Tongue (tissue), 1 donor: ENCODE measurements at regions not wholly inside any gene's neighbourhood (a gene's known extent, or its start where the extent isn't known, plus 50 kb on each side); places are given as distances from the start of the nearest gene placed in this dataset.
"Not testable (repeated sequence)": the region's sequence is repeated elsewhere in the genome, so short reads cannot be mapped to it uniquely, and the experiment has no call there.

ENCODE experiments used
- DNase-seq: peaks from one replicate; pipeline ENCODE4 v3.0.0-alpha.2; 2015

DNA sequence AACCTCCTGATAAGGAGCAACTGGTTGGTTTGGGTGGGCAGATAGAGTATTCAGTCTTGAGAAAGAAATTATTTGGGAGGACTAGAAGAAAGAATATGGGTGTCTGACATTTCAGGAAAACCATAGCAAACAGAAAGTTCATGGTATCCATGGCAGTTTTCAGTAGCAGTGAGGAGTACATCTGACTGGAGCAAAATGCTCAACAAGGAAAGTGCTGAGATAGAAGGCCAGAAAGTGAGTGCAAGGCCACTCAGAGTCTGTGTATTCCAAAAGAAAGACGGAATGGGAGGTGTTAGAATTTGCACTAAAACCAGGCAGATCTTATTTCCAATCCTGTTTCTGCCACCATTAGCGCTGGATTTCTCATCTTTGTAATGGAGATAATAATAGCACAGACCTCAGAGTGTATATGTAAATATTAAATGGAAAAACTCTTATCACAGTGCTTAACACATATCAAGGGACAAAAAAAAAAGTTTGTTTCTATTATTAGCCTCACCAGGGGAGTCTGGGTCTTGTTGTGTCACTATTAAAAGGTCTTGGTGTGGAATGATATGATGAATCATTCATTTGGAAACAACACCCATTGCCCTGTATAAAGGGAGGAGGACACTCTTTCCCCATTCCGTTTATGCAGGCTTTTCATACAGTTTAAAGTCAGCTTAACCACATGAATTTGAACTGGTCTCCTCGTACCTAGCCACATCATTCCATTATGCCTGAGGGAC lies 349.8 kb downstream of the IPO8 start:
- no peak for DNase-seq

DNA sequence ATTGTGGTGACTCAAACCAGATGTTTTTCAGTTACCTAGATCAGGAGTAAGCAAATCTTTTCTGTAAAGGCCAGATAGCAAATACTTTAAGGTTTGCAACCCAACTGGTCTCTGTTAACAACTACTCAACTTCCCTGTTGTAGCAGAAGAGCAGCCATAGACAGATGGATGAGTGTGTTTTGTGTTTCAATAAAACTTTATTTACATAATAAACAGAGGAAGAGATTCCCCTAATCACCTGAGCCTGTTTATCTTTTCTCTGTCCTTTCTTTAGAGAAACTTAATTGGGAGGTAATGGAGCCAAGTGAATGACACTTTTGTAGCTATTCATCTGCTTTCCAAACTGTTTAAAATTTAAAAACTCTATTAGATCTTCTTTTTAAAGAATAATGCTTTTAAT lies 365.1 kb downstream of the IPO8 start:
- no peak for DNase-seq

DNA sequence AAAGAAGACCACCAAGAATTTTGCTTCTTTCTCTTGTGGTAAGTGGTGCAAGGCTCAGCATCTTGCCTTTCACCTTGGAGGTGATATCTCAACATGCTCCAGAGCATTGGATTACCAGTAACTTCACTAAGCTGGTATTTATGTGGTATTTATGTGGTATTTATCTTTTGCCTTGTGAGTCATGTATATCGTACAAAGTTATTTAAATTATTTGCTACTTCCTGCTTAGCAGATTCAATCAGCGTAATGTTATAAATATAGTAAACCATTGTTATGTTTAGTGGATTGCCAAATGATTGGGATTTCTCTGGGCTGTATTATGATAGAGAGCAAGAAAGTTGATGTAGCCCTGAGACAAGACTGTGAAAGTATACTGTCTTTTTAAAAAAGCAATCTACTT lies 366.4 kb downstream of the IPO8 start:
- no peak for DNase-seq

DNA sequence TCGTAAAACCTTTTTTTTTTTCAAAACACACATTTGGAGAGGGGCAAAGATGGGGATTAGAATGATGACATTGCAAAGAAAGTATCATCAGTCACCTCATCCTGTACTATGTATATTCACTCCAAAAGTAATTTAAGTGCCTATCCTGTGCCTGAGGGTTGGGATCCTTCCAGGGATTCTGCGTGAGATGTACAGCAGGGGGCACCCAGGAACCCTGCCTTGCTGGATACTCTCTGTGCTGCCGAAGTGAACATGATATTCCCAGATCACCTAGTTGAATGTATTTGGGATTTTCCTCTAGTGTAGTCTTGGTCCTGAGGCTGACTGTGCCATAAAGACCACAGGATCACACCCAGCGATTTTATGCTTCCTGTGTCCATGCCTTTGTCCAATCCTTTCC lies 372.7 kb downstream of the IPO8 start:
- DNase-seq = no peak

DNA sequence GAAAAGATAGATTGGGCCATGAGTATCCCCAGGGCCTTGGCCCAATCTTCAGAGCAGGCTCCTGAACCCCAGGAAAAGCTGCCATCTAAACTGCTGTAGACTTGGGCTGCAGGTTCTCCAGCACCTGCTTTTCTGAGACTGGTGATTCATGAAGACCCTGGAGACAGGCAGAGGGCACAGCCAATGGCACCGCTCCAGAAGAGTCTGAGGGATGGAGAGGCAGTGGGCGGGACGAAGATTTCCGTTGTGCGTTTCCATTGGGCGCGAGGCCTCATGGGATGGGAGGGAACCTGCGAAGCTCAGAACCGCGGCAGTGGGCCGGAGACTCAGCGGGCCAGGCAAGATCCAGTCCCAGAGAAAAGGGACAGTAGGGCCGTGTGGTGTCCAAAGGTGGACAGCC lies 375.1 kb downstream of the IPO8 start:
- no peak for DNase-seq

DNA sequence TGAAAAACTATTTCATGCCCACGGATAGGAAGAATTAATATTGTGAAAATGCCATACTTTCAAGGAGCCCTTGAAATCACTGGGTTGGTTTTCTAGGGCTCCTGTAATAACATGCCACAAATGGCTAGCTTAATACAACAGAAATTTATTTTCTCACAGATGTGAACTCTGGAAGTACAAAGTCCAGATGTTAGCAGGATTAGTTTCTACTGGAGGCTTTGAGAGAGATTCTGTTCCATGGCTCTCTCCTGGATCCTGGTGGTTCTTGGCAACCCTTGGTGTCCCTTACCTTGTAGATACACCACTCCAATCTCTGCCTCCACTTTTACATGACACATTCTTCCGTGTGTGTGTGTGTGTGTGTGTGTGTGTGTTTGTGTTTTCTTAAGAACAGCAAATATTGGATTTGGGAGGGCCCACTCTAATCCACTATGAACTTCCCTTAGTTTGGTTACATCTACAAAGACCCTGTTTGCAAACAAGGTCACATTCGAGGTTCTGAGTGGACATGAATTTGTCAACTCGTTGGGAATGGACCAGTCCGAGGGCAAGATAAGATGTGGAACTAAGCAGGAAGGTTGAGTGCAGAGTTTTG lies 381.1 kb downstream of the IPO8 start:
- DNase-seq = no peak

DNA sequence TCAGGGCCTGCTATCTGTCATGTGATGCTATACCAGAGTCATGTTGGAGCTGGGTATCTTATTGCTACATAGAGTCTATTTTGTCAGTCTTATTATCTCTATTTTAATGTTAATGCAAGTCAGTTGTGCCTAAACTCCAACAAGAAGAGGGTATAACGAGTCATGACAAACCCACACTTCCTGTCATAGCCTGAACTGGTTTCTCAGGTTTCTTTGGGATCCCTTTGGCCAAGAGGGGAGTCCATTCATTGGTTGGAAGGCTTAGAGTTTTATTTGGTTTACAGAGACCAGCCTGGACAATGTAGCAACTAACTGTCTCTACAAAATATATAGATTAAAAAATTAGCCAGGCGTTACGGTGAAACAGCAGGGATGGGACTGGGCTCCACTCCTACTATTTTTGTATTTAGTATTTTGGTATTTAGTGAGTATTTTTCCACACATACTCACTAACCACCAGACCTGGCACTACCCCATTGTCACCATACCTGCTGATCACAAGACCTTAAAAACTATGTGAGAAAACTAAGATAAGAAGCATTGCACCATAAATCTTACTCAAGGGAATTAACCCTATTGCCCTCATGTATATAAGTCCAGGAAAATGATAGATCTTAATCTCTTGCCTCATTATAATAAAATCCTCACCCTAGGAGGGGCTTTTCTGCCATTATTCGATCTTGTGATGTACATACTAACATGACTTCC lies 387.5 kb downstream of the IPO8 start:
- no peak for DNase-seq

DNA sequence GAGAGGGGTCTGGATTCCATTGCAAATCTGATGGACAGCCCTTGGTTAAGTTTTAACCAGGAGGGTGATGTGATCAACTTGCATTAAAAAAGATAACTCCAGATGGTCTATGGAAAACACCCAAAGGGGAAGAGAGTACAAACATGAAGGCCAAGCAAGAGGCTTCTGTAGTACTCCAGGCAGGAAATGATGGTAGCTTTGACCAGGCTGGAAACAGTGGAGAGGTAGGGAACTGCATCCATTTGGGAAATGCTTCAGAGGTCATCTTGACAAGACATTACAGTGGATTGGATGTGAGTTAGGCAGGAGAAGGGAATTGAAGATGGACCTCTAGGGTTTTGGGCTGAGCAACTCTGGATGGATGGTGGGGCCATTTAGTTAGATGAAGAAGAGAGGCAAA lies 391.1 kb downstream of the IPO8 start:
- no peak for DNase-seq

DNA sequence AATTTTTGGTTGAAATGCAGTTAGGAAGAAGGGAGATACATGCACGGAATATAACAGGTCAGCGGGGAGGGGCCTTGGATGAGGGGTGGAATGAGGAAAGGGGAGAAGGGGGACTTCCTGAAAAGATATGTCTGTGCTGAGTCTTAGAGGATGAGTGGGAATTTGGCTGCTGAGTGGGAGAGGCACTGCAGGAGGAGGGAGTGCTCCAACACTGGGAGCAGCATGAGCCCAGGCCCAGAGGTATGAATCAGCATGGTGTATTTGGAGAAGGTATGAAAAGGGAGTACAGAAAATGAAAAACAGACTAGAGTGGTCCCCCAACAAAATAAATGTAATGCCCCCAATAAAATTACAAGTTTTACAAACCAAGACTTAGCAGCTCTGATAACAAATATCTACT lies 394.4 kb downstream of the IPO8 start:
- no peak for DNase-seq

DNA sequence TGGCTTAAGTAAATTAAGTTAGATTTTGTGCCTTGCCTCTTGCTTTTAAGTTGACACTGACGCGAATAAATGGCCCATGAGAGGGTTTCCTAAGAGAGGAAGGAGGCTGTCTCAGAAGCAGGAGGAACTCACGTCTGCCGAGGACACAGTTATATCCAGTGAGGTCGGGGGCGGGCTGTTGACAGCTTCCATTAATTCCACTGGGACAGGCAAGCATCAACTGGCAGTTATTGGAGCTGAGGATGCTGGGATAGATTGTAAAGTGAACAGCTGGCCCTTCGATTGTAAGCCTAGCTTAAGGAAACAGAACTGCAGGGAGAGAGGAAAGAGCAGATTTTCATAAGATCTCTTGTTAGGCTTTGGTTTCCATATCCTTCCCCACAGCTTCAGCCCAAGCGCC lies 399.2 kb downstream of the IPO8 start:
- DNase-seq = peak; percentile 25

DNA sequence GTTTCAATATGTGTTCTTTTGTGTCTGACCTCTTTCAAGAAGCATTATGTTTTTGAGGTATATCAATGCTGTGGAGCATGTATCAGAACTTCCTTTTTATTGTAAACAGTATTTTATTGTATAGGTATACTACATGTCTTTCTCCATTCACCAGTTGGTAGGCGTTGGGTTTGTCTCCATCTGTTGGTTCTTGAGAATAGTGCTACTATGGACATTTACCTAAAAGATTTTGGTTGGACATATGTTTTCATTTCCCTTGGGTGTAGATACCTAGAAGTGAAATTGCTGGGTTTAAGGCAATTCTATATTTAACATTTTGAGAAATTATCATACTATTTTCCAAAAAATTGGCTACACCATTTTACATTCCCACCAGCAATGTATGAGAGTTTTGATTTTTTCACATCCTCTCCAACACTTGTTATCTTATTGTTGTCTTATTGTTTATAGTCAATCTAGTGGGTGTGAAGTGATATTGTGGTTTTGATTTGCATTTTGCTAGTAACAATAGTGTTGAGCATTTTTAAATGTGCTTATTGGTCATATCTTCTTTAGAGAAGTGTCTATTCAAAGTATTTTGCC lies 409.2 kb downstream of the IPO8 start:
- peak; percentile 32 for DNase-seq

DNA sequence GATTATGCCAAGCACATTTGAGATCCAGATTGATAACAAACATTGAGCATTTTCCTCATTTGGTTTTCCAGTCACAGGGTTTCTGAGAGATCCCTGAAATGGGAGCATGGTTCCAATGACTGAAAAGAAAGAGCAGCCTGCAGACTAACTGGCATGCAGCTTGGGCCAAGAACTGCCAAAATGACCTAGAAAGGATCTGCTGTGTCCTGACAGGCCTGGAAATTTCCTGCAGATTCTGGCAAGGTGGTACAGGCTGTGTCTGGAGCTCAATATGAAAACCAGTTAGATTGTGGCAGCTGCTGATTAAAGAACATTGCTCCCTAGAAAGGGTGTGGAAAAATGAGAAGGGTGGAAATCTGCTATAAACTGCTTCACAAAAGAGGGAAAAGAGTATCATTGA lies 417.3 kb downstream of the IPO8 start:
- no peak for DNase-seq

DNA sequence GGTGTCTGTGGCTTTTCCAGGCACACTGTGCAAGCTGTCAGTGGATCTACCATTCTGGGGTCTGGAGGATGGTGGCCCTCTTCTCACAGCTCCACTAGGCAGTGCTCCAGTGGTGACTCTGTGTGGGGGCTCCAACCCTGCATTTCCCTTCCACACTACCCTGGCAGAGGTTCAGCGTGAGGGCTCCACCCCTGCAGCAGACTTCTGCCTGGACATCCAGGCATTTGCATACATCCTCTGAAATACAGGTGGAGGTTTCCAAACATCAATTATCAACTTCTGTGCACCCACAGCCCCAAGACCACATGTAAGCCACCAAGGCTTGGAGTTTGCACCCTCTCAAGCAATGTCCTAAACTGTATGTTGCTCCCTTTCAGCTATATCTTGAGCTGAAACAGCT lies 423.2 kb downstream of the IPO8 start:
- not testable (repeated sequence) for DNase-seq

DNA sequence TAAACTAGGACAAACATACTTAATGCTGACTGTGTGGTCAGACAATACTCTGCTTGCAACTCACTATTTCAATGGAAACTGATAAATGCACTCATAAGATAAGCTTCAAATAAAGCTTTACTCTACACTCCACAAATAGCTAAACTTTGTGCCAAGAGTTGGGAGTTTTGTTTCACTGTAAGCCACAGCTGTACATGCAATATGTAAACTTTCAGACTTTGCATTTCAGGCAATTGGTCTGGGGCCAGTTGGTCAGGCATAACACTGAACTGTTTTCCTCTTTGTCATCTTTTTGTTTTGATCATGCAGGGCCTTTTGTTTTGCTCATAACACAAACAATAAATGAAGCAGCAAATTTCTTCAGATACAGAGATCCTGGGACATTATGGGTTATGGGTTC lies 426.2 kb downstream of the IPO8 start:
- DNase-seq = peak; percentile 78

DNA sequence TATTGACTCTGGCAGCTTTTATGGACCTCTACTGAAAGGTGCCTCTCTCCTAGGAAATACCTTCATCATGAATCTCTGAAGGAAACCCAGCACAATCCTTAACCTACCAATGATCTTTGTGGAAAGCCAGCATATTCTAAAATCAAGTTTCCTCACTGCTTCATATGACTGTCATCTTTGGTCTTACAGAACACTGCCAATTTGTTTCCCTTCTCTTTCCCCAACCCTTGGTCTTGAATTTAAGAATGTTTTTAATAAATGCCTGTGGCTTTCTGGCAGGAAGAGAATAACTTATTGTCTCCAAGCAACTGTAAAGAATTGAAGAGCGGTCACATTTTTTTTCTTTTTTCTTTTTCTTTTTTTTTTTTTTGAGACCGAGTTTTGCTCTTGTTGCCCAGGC lies 427.6 kb downstream of the IPO8 start:
- DNase-seq = peak; percentile 18

DNA sequence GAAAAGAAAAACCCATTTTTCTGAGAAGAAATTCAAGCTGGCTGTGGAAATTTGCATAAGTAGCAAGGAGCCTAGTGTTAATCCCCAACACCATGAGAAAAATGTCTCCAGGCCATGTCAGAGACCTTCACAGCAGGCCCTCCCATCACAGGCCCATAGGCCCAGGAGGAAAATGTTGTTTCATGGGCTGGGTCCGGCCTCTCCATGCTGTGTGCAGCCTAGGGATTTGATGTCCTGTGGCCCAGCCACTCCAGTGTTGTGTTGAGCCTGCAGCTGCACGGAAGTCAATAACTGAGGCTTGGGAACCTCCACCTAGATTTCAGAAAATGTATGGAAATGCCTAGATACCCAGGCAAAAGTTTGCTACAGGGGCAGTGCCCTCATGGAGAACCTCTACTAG lies 432.2 kb downstream of the IPO8 start:
- DNase-seq = no peak

DNA sequence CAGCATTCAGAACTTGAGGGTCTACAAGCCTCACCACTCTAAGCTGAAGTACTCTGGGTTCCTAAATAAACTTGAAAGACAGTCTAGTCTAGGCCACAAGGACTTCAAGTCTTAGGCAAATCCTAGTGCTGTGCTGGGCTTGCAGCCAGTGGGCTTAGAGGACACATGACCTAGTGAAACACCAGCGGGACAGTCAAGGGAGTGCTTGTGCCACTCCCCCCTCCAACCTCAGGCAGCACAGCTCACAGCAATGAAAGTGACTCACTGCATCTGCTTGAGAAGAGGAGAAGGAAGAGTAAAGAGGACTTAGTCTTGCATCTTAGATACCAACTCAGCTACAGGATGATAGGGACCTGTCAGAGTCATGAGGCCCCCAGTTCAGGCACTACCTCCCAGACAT lies 438.1 kb downstream of the IPO8 start:
- no peak for DNase-seq

DNA sequence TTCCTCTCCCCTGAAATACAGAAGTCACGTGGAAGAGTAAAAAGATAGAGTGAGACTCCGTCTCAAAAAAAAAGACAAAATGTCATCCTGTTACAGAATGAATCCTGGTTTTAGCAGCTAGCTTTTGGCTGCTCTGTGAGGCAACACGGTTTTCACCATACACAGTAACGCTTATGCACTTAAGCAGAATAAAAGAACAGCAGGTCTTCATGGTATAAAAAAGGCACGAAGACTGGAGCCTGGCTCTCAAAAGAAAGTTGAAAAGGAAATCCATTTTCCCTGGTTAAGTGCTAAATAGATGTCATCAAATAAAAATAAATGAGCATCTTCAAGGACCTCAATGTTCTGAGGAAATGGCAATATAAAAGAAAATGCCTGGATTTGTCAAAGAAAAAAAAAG lies 444.1 kb downstream of the IPO8 start:
- no peak for DNase-seq

DNA sequence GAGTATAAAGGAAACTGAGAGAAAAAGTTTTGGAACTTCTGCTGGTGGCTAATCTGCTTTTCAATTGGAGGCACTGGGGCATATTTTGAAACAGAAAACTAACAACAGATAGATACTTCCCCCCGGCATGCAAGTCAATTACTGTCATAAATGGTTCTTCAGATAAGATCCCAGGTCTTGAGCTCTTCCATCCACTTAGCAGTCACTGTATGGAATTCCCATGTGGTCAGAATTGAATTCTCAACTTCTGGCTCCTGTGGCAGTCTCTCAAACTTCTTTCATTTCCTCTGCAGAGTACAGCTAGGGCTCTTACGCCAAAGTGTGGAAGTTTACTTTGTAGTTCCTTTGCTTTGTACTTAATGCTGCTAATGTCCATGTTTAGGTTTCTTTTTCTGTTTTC lies 452.2 kb downstream of the IPO8 start:
- no peak for DNase-seq

DNA sequence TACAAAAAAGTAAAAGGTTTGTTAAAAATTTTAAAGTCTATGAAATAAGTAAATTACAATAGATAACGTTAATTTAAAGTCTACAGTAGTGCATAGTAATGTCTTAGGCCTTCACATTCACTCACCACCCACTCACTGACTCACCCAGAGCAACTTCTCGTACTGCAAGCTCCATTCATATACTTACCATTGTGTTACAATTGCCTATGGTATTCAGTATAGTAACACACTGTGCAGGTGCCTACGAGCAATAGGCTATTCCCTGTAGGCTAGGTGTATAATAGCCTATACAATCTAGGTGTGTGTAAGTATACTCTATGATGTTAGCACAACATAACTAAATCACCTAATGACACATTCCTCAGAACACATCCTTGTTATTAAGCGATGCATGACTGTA lies 435.3 kb upstream of the TMTC1 start:
- no peak for DNase-seq

DNA sequence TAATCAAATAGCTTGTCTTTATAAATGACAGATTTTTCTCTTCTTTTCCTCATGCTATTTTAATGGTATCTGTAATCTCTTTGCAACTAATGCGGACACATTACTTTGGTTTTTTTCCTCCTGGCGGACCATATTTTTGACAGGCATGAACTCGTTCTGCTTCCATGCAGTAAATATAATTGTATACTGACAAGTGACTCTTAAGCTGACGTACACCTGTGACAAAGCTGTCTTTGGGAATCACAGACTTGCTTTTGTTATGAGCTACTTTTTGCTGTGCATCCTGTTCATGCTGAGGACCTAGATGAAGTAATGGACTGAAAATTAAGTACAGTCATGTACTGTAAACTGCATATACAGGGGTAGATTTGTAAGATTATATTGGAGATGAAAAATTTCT lies 434.3 kb upstream of the TMTC1 start:
- no peak for DNase-seq

DNA sequence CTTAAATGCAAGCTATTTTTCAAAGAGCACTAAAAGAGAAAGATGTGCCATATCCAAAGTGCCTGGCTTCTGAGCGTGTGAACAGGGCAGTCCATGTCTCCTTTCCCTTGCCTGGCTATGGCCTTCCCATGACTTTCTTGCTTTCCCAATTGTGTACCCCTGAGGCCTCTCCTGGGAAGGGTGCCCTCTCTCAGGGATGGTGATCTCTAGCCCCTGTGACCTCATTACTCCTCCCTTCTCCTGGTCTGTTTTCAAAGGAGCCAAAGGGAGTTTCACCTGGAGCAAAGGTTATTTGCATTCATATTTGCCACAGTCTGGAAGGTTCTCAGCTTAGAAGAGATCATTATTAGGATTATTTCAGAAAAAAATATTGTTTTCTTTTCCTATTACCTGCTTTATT lies 429.4 kb upstream of the TMTC1 start:
- DNase-seq = no peak

DNA sequence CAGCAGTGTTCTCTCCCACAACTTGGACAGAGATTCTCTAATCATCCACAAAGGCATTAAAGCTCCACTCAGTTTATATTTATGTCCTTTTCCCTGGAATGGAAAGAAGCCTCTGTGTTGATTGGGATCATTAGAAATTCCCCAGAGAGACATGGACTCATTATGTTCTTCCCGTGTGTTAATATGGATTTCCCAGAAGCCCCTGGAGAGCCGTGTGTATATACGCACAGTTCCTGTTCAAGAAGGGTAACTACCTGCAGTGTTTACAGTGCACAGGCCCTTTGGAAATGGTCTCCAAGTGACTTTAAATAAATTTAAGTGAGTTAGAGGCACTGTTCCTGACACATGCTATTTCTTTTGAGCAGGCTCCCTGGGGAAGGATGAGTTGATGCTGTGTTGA lies 428.0 kb upstream of the TMTC1 start:
- peak; percentile 67 for DNase-seq

DNA sequence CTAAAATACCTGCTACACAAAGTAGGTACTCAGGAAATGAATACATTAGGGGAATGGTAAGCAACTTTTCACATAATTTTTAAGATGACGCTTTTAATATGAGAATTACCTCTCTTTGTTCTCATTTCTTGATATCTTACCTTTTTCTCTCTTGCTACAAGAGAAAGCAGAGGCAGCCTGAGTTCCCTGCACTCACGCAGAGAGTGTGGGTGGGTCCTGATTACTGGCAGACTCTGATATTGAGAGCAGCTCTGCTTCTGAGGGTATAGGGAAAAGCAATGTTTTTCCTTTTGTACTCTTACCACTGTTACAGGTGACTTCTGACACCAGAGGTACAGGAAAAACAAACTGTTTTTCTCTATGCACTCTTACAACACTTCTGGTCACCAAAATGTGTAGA lies 420.2 kb upstream of the TMTC1 start:
- no peak for DNase-seq
